ENCODE measurements at regions not wholly inside any gene's neighbourhood (a gene's known extent, or its start where the extent isn't known, plus 50 kb on each side); places are given as distances from the start of the nearest gene placed in this dataset.

- TF ChIP-seq, protein P1, sequence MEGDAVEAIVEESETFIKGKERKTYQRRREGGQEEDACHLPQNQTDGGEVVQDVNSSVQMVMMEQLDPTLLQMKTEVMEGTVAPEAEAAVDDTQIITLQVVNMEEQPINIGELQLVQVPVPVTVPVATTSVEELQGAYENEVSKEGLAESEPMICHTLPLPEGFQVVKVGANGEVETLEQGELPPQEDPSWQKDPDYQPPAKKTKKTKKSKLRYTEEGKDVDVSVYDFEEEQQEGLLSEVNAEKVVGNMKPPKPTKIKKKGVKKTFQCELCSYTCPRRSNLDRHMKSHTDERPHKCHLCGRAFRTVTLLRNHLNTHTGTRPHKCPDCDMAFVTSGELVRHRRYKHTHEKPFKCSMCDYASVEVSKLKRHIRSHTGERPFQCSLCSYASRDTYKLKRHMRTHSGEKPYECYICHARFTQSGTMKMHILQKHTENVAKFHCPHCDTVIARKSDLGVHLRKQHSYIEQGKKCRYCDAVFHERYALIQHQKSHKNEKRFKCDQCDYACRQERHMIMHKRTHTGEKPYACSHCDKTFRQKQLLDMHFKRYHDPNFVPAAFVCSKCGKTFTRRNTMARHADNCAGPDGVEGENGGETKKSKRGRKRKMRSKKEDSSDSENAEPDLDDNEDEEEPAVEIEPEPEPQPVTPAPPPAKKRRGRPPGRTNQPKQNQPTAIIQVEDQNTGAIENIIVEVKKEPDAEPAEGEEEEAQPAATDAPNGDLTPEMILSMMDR (IDR thresholded peaks at IDR 0.05): no peak
- no peak for TF ChIP-seq EZH2 (IDR thresholded peaks at IDR 0.05; ENCODE audit: borderline replicate concordance, insufficient read depth, low read depth, low read length, poor library complexity, severe bottlenecking)
Measured at GRCh38 chr5:144084971-144085370, 85.5 kb downstream of the YIPF5 start.
